ENCODE measurements at regions not wholly inside any gene's neighbourhood (a gene's known extent, or its start where the extent isn't known, plus 50 kb on each side); places are given as distances from the start of the nearest gene placed in this dataset.
"Not testable (repeated sequence)": the region's sequence is repeated elsewhere in the genome, so short reads cannot be mapped to it uniquely, and the experiment has no call there.

- DNase-seq (ENCODE audit: low read depth in 4 of 4, low spot score in 3 of 4), result no peak
These were observed 582.4 kb upstream of the BRINP1 start for GRCh38 chr9:119951591-119951990.

GRCh38 chr9:119951090-119951489 is 581.9 kb upstream of the BRINP1 start:
- DNase-seq (ENCODE audit: low read depth in 4 of 4, low spot score in 3 of 4), result no peak

GRCh38 chr9:119945686-119946085 is 576.5 kb upstream of the BRINP1 start:
- no peak for DNase-seq (ENCODE audit: low read depth in 4 of 4, low spot score in 3 of 4)

- no peak for DNase-seq (ENCODE audit: low read depth in 4 of 4, low spot score in 3 of 4)
These were observed 571.9 kb upstream of the BRINP1 start for GRCh38 chr9:119941091-119941490.

GRCh38 chr9:119938871-119939270 is 569.6 kb upstream of the BRINP1 start:
- no peak for DNase-seq (ENCODE audit: low read depth in 4 of 4, low spot score in 3 of 4)

GRCh38 chr9:119934497-119934896 is 565.3 kb upstream of the BRINP1 start:
- DNase-seq (ENCODE audit: low read depth in 4 of 4, low spot score in 3 of 4), result no peak

GRCh38 chr9:119933191-119933590 is 564.0 kb upstream of the BRINP1 start:
- no peak for DNase-seq (ENCODE audit: low read depth in 4 of 4, low spot score in 3 of 4)

GRCh38 chr9:119924736-119925135 is 555.5 kb upstream of the BRINP1 start:
- no peak for DNase-seq (ENCODE audit: low read depth in 4 of 4, low spot score in 3 of 4)

- no peak for DNase-seq (ENCODE audit: low read depth in 4 of 4, low spot score in 3 of 4)
These were observed 547.9 kb upstream of the BRINP1 start for GRCh38 chr9:119917175-119917574.

GRCh38 chr9:119907056-119907455 is 537.8 kb upstream of the BRINP1 start:
- DNase-seq (ENCODE audit: low read depth in 4 of 4, low spot score in 3 of 4), result no peak

- DNase-seq (ENCODE audit: low read depth in 4 of 4, low spot score in 3 of 4), result no peak
These were observed 536.5 kb upstream of the BRINP1 start for GRCh38 chr9:119905724-119906123.

GRCh38 chr9:119903851-119904250 is 534.6 kb upstream of the BRINP1 start:
- no peak for DNase-seq (ENCODE audit: low read depth in 4 of 4, low spot score in 3 of 4)

GRCh38 chr9:119902611-119903010 is 533.4 kb upstream of the BRINP1 start:
- no peak for DNase-seq (ENCODE audit: low read depth in 4 of 4, low spot score in 3 of 4)

- DNase-seq (ENCODE audit: low read depth in 4 of 4, low spot score in 3 of 4), result no peak
These were observed 529.1 kb upstream of the BRINP1 start for GRCh38 chr9:119898316-119898715.

GRCh38 chr9:119884438-119884837 is 515.2 kb upstream of the BRINP1 start:
- no peak for DNase-seq (ENCODE audit: low read depth in 4 of 4, low spot score in 3 of 4)

- DNase-seq (ENCODE audit: low read depth in 4 of 4, low spot score in 3 of 4), result no peak
These were observed 512.7 kb upstream of the BRINP1 start for GRCh38 chr9:119881898-119882297.

- DNase-seq (ENCODE audit: low read depth in 4 of 4, low spot score in 3 of 4), result no peak
These were observed 511.1 kb upstream of the BRINP1 start for GRCh38 chr9:119880361-119880760.

GRCh38 chr9:119877306-119877705 is 508.1 kb upstream of the BRINP1 start:
- DNase-seq (ENCODE audit: low read depth in 4 of 4, low spot score in 3 of 4), result no peak

- no peak for DNase-seq (ENCODE audit: low read depth in 4 of 4, low spot score in 3 of 4)
These were observed 504.6 kb upstream of the BRINP1 start for GRCh38 chr9:119873877-119874276.

- DNase-seq (ENCODE audit: low read depth in 4 of 4, low spot score in 3 of 4), result not testable (repeated sequence)
These were observed 501.0 kb upstream of the BRINP1 start for GRCh38 chr9:119870251-119870650.

- DNase-seq (ENCODE audit: low read depth in 4 of 4, low spot score in 3 of 4), result no peak
These were observed 499.5 kb upstream of the BRINP1 start for GRCh38 chr9:119868694-119869093.

GRCh38 chr9:119861842-119862241 is 492.6 kb upstream of the BRINP1 start:
- no peak for DNase-seq (ENCODE audit: low read depth in 4 of 4, low spot score in 3 of 4)

- no peak for DNase-seq (ENCODE audit: low read depth in 4 of 4, low spot score in 3 of 4)
These were observed 489.9 kb upstream of the BRINP1 start for GRCh38 chr9:119859128-119859527.

GRCh38 chr9:119853126-119853525 is 483.9 kb upstream of the BRINP1 start:
- no peak for DNase-seq (ENCODE audit: low read depth in 4 of 4, low spot score in 3 of 4)
